Body of pancreas (tissue), 4 donors: ENCODE measurements at regions not wholly inside any gene's neighbourhood (a gene's known extent, or its start where the extent isn't known, plus 50 kb on each side); places are given as distances from the start of the nearest gene placed in this dataset.

Experiments
- POLR2A ChIP-seq, 3 donors: fragments of 450-650 bp; IDR thresholded peaks; one replicate each; pipeline ENCODE4 v1.6.1; 2016; ENCODE audit warnings: antibody characterized with exemption in 3 of 3, mild to moderate bottlenecking in 2 of 3
- TF ChIP-seq, protein P1 (sequence below), 7 experiments: fragments of 450-650 bp in 4 of 7; fragments of 200-600 bp in 3 of 7; sonication (generic) in 3 of 7; IDR thresholded peaks; one replicate each; pipeline ENCODE4 v1.5.1; 2016 to 2019; ENCODE audit warnings: antibody characterized with exemption in 7 of 7

DNA sequence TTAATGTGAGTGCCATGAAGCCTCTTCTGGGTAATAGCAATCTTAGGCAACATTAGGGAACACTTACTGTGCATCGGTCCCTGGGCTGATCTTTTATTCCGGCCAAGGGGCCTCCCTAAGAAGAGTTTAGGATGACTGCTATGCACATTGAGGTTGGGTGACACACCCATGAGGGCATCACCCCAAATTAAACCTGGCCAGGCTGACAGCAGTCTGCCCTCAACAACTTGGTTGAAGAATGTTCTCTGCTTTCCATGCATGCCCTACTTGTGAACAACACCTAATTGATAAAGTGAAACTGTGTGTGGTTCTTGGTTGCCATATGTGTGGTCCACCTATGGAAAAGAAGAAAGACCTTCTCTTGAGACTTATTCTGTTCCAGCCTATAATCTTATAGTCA, 1098.0 kb downstream of the BCL11B start:
- no peak for TF ChIP-seq POLR2A (IDR thresholded peaks at IDR 0.05)
- TF ChIP-seq, protein P1, sequence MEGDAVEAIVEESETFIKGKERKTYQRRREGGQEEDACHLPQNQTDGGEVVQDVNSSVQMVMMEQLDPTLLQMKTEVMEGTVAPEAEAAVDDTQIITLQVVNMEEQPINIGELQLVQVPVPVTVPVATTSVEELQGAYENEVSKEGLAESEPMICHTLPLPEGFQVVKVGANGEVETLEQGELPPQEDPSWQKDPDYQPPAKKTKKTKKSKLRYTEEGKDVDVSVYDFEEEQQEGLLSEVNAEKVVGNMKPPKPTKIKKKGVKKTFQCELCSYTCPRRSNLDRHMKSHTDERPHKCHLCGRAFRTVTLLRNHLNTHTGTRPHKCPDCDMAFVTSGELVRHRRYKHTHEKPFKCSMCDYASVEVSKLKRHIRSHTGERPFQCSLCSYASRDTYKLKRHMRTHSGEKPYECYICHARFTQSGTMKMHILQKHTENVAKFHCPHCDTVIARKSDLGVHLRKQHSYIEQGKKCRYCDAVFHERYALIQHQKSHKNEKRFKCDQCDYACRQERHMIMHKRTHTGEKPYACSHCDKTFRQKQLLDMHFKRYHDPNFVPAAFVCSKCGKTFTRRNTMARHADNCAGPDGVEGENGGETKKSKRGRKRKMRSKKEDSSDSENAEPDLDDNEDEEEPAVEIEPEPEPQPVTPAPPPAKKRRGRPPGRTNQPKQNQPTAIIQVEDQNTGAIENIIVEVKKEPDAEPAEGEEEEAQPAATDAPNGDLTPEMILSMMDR (IDR thresholded peaks at IDR 0.05): no peak
